BE2C (cell line): ENCODE measurements at regions not wholly inside any gene's neighbourhood (a gene's known extent, or its start where the extent isn't known, plus 50 kb on each side); places are given as distances from the start of the nearest gene placed in this dataset.

Experiments used
- DNase-seq: peaks from one replicate; pipeline ENCODE4 v3.0.0-alpha.2; 2020
- H3K27me3 ChIP-seq: fragments of 250-450 bp; sonication (Bioruptor Pico); 2 replicates; pipeline ENCODE4 v1.5.1; 2020; ENCODE audit warnings: mild to moderate bottlenecking
- H3K36me3 ChIP-seq: fragments of 250-450 bp; sonication (Bioruptor Pico); 2 replicates; pipeline ENCODE4 v1.5.1; 2020; ENCODE audit warnings: mild to moderate bottlenecking
- H3K4me1 ChIP-seq: fragments of 250-450 bp; sonication (Bioruptor Pico); 2 replicates; pipeline ENCODE4 v1.5.1; 2020
- H3K4me3 ChIP-seq: 2 replicates; pipeline ENCODE4 v1.5.1; 2011; ENCODE audit warnings: low read depth, low read length
- H3K9me3 ChIP-seq: fragments of 250-450 bp; sonication (Bioruptor Pico); 2 replicates; pipeline ENCODE4 v1.5.1; 2020
- TF ChIP-seq, protein P1 (sequence below): IDR thresholded peaks from 2 replicates; pipeline ENCODE4 v1.5.1; 2012; ENCODE audit warnings: mild to moderate bottlenecking, low read depth, low read length

DNA sequence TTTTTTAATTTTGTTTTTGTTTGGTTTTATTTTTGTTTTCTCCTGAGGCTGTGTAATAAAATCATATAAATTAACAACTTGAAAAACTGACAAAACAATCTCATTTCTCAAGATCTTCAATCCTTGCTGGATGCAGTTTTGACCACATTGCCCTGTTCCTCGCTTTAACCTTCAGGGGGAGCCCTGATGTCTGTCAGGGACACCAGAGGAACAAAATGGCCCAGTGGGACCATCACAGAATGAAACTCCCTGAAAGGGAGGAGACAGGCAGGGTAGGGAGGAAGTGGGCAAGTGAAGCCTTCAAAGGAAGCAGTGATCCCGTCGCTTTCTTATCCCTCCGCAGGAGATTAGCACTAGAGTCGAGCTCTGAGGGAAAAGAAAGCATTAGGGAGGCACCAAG, 274.9 kb upstream of the LDB2 start:
- H3K4me3 ChIP-seq: no peak overlapping the region
- no peaks in the 10 kb centered on the region for H3K9me3 ChIP-seq
- no peaks in the 10 kb centered on the region for H3K36me3 ChIP-seq
- peak; percentile 60 for DNase-seq
- TF ChIP-seq, protein P1, sequence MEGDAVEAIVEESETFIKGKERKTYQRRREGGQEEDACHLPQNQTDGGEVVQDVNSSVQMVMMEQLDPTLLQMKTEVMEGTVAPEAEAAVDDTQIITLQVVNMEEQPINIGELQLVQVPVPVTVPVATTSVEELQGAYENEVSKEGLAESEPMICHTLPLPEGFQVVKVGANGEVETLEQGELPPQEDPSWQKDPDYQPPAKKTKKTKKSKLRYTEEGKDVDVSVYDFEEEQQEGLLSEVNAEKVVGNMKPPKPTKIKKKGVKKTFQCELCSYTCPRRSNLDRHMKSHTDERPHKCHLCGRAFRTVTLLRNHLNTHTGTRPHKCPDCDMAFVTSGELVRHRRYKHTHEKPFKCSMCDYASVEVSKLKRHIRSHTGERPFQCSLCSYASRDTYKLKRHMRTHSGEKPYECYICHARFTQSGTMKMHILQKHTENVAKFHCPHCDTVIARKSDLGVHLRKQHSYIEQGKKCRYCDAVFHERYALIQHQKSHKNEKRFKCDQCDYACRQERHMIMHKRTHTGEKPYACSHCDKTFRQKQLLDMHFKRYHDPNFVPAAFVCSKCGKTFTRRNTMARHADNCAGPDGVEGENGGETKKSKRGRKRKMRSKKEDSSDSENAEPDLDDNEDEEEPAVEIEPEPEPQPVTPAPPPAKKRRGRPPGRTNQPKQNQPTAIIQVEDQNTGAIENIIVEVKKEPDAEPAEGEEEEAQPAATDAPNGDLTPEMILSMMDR: peak; percentile 86
- peaks cover 18% of the 10 kb centered on the region for H3K4me1 ChIP-seq
- no peaks in the 10 kb centered on the region for H3K27me3 ChIP-seq

GRCh38 chr4:17170131-17170530, 271.7 kb upstream of the LDB2 start:
- no peaks in the 10 kb centered on the region for H3K9me3 ChIP-seq
- H3K4me1 ChIP-seq: peaks cover 28% of the 10 kb centered on the region
- TF ChIP-seq, protein P1: no peak
- no peaks in the 10 kb centered on the region for H3K36me3 ChIP-seq
- no peak for DNase-seq
- H3K27me3 ChIP-seq: no peaks in the 10 kb centered on the region
- H3K4me3 ChIP-seq: no peak overlapping the region

GRCh38 chr4:17169699-17170098, 271.3 kb upstream of the LDB2 start:
- Histone ChIP-seq H3K9me3 (no peaks in the 10 kb centered on the region), H3K4me3 (no peak overlapping the region), H3K36me3 (no peaks in the 10 kb centered on the region), H3K4me1 (peaks cover 28% of the 10 kb centered on the region), H3K27me3 (no peaks in the 10 kb centered on the region)
- TF ChIP-seq, protein P1: no peak
- DNase-seq: no peak

- TF ChIP-seq, protein P1: no peak
- Histone ChIP-seq H3K36me3 (no peaks in the 10 kb centered on the region), H3K4me1 (peaks cover 26% of the 10 kb centered on the region), H3K4me3 (no peak overlapping the region; the same call in 1 of the 2 replicates), H3K9me3 (no peaks in the 10 kb centered on the region), H3K27me3 (no peaks in the 10 kb centered on the region)
- DNase-seq: peak; percentile 62
These were observed 270.1 kb upstream of the LDB2 start for GRCh38 chr4:17168571-17168970.

- H3K27me3 ChIP-seq: no peaks in the 10 kb centered on the region
- TF ChIP-seq, protein P1: no peak
- no peaks in the 10 kb centered on the region for H3K9me3 ChIP-seq
- peaks cover 22% of the 10 kb centered on the region for H3K4me1 ChIP-seq
- H3K36me3 ChIP-seq: no peaks in the 10 kb centered on the region
- no peak overlapping the region for H3K4me3 ChIP-seq
- DNase-seq: no peak
These were observed 268.5 kb upstream of the LDB2 start for GRCh38 chr4:17166954-17167353.

DNA sequence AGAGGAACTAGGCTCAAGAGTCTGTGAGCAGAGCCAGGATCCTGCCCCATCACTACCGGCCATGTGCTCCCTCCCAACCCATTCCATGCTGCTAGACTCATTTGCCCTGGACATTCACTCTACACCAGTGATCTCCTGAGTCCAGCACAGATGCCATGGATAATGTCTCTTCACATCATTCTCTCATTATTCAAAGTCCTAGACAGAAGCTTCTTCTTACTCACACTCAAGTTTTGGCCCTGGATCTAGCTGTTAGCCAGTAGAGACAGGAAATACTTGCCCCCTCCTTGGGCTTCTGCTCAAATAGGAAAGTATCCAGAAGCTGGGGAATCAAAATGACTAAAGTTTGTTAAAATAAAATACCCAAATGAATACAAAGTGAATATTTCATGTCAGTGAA, 266.8 kb upstream of the LDB2 start:
- Histone ChIP-seq H3K9me3 (no peaks in the 10 kb centered on the region), H3K36me3 (no peaks in the 10 kb centered on the region), H3K4me3 (no peak overlapping the region), H3K4me1 (peaks cover 19% of the 10 kb centered on the region), H3K27me3 (no peaks in the 10 kb centered on the region)
- no peak for DNase-seq
- TF ChIP-seq, protein P1: no peak
